HepG2 (cell line): ENCODE measurements at regions not wholly inside any gene's neighbourhood (a gene's known extent, or its start where the extent isn't known, plus 50 kb on each side); places are given as distances from the start of the nearest gene placed in this dataset. TPM values are rescaled to one million over a fixed set of nuclear protein-coding genes. Genes with fewer than 3 reads are reported as not detected.
A peak's percentile ranks its signal among the peaks of the same experiment; 100 is the strongest.
"Not testable (repeated sequence)": the region's sequence is repeated elsewhere in the genome, so short reads cannot be mapped to it uniquely, and the experiment has no call there.

Experiments used
- ATAC-seq: fragments of 200-7000 bp; cut with Tn5 transposase; 3 replicates; pipeline ENCODE4 v1.9.1; 2020; ENCODE audit warnings: mild to moderate bottlenecking, moderate library complexity
- BruUV-seq: library from RNA; stranded (reverse); fragments of 400-500 nt; replicated peaks from 2 replicates; lab custom pipeline; 2021; lab: Mats Ljungman, UMichigan
- CTCF ChIA-PET: fragments of 300-600 bp; formaldehyde crosslinking; extraction: SDS; loops from one replicate; lab custom pipeline; 2021; ENCODE audit warnings: low total read pairs, inconsistent platforms, low intra/inter-chr PET ratio; lab: Yijun Ruan, JAX
- POLR2A ChIA-PET: fragments of 350-600 bp; sonication (Branson Sonifier 250); formaldehyde crosslinking; loops from one replicate; lab custom pipeline; 2020; ENCODE audit warnings: antibody characterized with exemption, inconsistent platforms; lab: Yijun Ruan, JAX
- DNase-seq: peaks from one replicate; pipeline ENCODE4 v3.0.0-alpha.2; 2015; ENCODE audit warnings: low spot score
- FAIRE-seq: peaks from 3 replicates; lab custom pipeline; 2011; peaks lifted over from hg19 to GRCh38; lab: Jason Lieb, UNC
- H2AFZ ChIP-seq: one replicate; pipeline ENCODE4 v1.6.1; 2011; ENCODE audit warnings: low read length, inconsistent platforms
- H3K27ac ChIP-seq: fragments of 300-600 bp; 3 replicates; pipeline ENCODE4 v1.8.0; 2011; ENCODE audit warnings: mixed run types, mild to moderate bottlenecking, mixed read lengths, low read length, inconsistent platforms; ENCODE audit not compliant: insufficient read depth; ENCODE audit errors: extremely low read length
- H3K27me3 ChIP-seq, 2 experiments: fragments of 200-600 bp in 1 of 2; 2 replicates in 1 of 2; 3 replicates in 1 of 2; pipeline versions ENCODE4 v1.6.0 to v1.8.0; 2011; ENCODE audit warnings: low read length in 2 of 2, mild to moderate bottlenecking in 2 of 2, moderate library complexity in 2 of 2, inconsistent platforms in 1 of 2; ENCODE audit not compliant: insufficient read depth in 2 of 2, control insufficient read depth in 1 of 2
- H3K36me3 ChIP-seq, 2 experiments: fragments of 200-600 bp in 1 of 2; replicated peaks in 1 of 2; 2 replicates in 1 of 2; 3 replicates in 1 of 2; pipeline versions ENCODE4 v1.5.1 to v1.8.0; 2011; ENCODE audit warnings: low read length in 2 of 2, inconsistent platforms in 1 of 2; ENCODE audit not compliant: insufficient read depth in 2 of 2, control insufficient read depth in 1 of 2
- H3K4me1 ChIP-seq: 2 replicates; pipeline ENCODE4 v1.5.1; 2012; ENCODE audit warnings: low read length, inconsistent platforms; ENCODE audit not compliant: insufficient read depth
- H3K4me2 ChIP-seq: 2 replicates; pipeline ENCODE4 v1.6.0; 2011; ENCODE audit warnings: low read depth, low read length, inconsistent platforms
- H3K4me3 ChIP-seq, 3 experiments: fragments of 200-600 bp in 1 of 3; sonication (generic), shearing (Covaris generic) in 1 of 3; replicated peaks in 1 of 3; 2 replicates each; pipeline ENCODE4 v1.5.1; 2011 to 2016; ENCODE audit warnings: low read length in 3 of 3, inconsistent platforms in 2 of 3, low read depth in 2 of 3, mild to moderate bottlenecking in 2 of 3, control low read depth in 1 of 3, mixed read lengths in 1 of 3; ENCODE audit not compliant: insufficient read depth in 1 of 3
- H3K79me2 ChIP-seq: one replicate; pipeline ENCODE4 v1.6.1; 2011; ENCODE audit warnings: low read length, inconsistent platforms; ENCODE audit not compliant: insufficient read depth
- H3K9ac ChIP-seq: 2 replicates; pipeline ENCODE4 v1.6.0; 2011; ENCODE audit warnings: mild to moderate bottlenecking, low read depth, low read length, inconsistent platforms; ENCODE audit not compliant: insufficient read depth
- H3K9me3 ChIP-seq: 2 replicates; pipeline ENCODE4 v1.5.1; 2012; ENCODE audit warnings: mild to moderate bottlenecking, low read length
- H4K20me1 ChIP-seq: 2 replicates; pipeline ENCODE4 v1.6.0; 2011; ENCODE audit warnings: inconsistent platforms, mild to moderate bottlenecking, low read length, moderate library complexity; ENCODE audit not compliant: insufficient read depth
- FOSL2 ChIP-seq: sonication (generic); formaldehyde crosslinking; IDR thresholded peaks from 2 replicates; pipeline ENCODE4 v1.4.0; 2020; ENCODE audit warnings: missing genetic modification reagents
- WGBS: methylation state at CpG from one replicate; pipeline ENCODE4 v1.1.6; 2017; ENCODE audit warnings: low lambda C conversion rate; 5-methylcytosine and 5-hydroxymethylcytosine counted together
- in situ Hi-C: cut with HindIII; loops from 2 replicates; pipeline ENCODE4 v1.10.0; 2017; ENCODE audit warnings: low pct_unique_long_range_greater_than_20kb; ENCODE audit not compliant: extremely low pct_ligation_motif_present
- intact Hi-C: fragments of 100-400 bp; cut with micrococcal nuclease; formaldehyde crosslinking; loops from one replicate; pipeline ENCODE4 v1.10.0; 2022; ENCODE audit not compliant: unreplicated experiment
- microRNA counts: library from miRNA; unstranded; fragments of <30 nt; microRNA quantifications from one replicate; lab custom pipeline; 2015
- microRNA-seq: library from miRNA; unstranded; fragments of <30 nt; microRNA quantifications from one replicate; pipeline ENCODE4, GENCODE V29; 2020
- small RNA-seq, 3 experiments: library from RNA; depleted of rRNA; stranded (forward); fragments of <200 nt; gene quantifications; one replicate each; pipeline ENCODE3, GENCODE V24; 2012; ENCODE audit warnings: low read depth in 2 of 3, low replicate concordance in 1 of 3; ENCODE audit not compliant: insufficient read length in 3 of 3, insufficient read depth in 2 of 3
- TF ChIP-seq, protein P1 (sequence below): sonication (generic); formaldehyde crosslinking; IDR thresholded peaks from 2 replicates; pipeline ENCODE4 v1.4.0; 2020; ENCODE audit warnings: missing genetic modification reagents

DNA sequence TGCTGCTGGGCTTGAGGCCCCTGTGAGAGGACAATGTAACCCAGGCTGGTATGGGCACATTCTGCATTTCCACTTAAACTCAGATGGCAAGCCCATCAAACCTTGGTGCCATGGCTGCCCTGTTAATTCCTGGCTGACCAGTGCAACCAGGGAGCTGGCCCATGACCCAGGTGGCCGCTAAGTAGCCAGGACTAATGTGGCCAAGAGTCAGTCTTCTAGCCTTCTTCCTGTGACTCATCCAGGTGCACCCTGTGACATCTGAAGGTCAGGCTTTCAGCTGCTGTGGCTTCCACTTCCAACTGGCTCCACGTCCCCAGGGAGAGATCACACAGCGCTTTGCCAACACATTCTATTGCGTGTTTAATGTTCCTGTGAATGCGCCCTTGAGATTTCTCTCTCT, 50.5 kb upstream of the ROPN1B start:
- H3K4me2 ChIP-seq, FAIRE-seq, CTCF ChIA-PET: not testable (repeated sequence)

GRCh38 chr3:125918866-125919265, 50.1 kb upstream of the ROPN1B start:
- ATAC-seq, H3K4me1 ChIP-seq, BruUV-seq, intact Hi-C loops, H3K36me3 ChIP-seq, H4K20me1 ChIP-seq, DNase-seq, H3K4me2 ChIP-seq, FAIRE-seq, H3K9ac ChIP-seq, H2AFZ ChIP-seq, H3K9me3 ChIP-seq, H3K79me2 ChIP-seq, in situ Hi-C loops, POLR2A ChIA-PET, CTCF ChIA-PET, H3K27ac ChIP-seq, H3K27me3 ChIP-seq, H3K4me3 ChIP-seq: not testable (repeated sequence)
- 57% methylated on average over 2 of the region's 2 CpGs for WGBS

More for the DNA sequence above, 50.5 kb upstream of the ROPN1B start:
- 71% methylated on average over 5 of the region's 5 CpGs for WGBS
- H3K36me3 ChIP-seq, H3K4me3 ChIP-seq, H3K9me3 ChIP-seq, intact Hi-C loops, H4K20me1 ChIP-seq, POLR2A ChIA-PET, H3K27me3 ChIP-seq, in situ Hi-C loops, DNase-seq, H3K9ac ChIP-seq, H3K4me1 ChIP-seq, H3K27ac ChIP-seq, ATAC-seq, H2AFZ ChIP-seq, H3K79me2 ChIP-seq, BruUV-seq: not testable (repeated sequence)
- TF ChIP-seq FOSL2 (CRISPR knock-in tag), result peak; percentile 80
- TF ChIP-seq, protein P1, sequence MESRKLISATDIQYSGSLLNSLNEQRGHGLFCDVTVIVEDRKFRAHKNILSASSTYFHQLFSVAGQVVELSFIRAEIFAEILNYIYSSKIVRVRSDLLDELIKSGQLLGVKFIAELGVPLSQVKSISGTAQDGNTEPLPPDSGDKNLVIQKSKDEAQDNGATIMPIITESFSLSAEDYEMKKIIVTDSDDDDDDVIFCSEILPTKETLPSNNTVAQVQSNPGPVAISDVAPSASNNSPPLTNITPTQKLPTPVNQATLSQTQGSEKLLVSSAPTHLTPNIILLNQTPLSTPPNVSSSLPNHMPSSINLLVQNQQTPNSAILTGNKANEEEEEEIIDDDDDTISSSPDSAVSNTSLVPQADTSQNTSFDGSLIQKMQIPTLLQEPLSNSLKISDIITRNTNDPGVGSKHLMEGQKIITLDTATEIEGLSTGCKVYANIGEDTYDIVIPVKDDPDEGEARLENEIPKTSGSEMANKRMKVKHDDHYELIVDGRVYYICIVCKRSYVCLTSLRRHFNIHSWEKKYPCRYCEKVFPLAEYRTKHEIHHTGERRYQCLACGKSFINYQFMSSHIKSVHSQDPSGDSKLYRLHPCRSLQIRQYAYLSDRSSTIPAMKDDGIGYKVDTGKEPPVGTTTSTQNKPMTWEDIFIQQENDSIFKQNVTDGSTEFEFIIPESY (CRISPR knock-in tag), result peak; percentile 60; the same call in 1 of the 2 replicates

MicroRNA genes in the stretch of these regions (microRNA counts, 767-probe panel; counts per million panel counts)
- microRNA hsa-miR-548i (lab: Ali Mortazavi, UCI), result not detected

Small RNAs in the stretch of these regions (microRNA-seq; reads per million reads assigned to microRNA genes)
- gene MIR548I1, result not detected

Small RNAs in the stretch of these regions (small RNA-seq; reads per million reads assigned to genes)
- gene AC092902.1, result 0 reads per million in 3 experiments
- 0 reads per million in 3 experiments for gene AF186996.2
- gene AF186996.3, result 0 reads per million in 3 experiments
- gene MIR548I1, result 0 reads per million in 3 experiments
- 0 reads per million in 3 experiments for gene SNRPCP11
